ENCODE measurements at regions not wholly inside any gene's neighbourhood (a gene's known extent, or its start where the extent isn't known, plus 50 kb on each side); places are given as distances from the start of the nearest gene placed in this dataset.
A peak's percentile ranks its signal among the peaks of the same experiment; 100 is the strongest.

DNA sequence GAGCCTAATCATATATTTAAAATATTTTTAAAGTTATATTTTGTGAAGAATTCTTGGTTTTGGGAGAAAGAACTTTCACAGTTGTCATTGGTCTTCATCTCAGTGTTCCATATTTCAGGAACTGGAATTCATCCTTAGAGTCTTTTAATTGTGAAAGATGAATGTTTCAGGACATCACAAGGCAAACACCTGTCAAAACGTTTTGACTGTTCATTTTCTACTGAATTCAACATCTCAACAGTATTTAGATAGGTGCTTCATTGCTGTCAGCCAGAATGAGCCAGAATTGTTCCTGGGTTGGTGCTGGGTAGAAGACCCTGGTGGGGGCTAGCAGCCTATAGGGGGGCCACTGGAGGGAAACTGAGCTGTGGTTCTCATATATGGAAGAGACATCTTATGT is 255.1 kb upstream of the CXCR4 start:
- H3K4me1 ChIP-seq: peaks cover 4% of the 10 kb centered on the region

DNA sequence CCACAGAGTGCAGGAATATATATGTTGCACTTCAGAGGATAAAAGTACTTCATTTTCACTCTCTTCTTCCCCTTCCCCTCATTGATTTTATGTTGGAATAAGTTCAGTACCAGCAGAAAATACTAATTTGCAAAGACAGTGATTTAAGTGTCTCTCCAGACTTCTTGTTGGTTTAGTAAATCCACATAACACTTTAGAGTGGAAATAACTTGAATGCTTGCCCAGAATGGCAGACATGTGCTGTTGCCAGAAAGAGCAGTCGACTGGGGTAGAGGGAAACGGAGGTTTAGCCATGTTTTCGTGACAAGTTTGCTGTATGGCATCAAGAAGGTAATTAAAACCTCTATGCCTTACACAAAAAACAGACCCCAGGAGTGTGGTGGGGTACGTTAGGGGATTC is 246.0 kb upstream of the CXCR4 start:
- H3K27ac ChIP-seq: no peak overlapping the region
- H3K4me1 ChIP-seq: peaks cover 9% of the 10 kb centered on the region
- DNase-seq (no peak), ATAC-seq (peak; percentile 70)
- no peaks in the 10 kb centered on the region for H3K36me3 ChIP-seq
- intact Hi-C loops (cut with DNase I): no loop called here
- no peaks in the 10 kb centered on the region for H3K9me3 ChIP-seq
- H3K27me3 ChIP-seq: no peaks in the 10 kb centered on the region
- no peak overlapping the region for H3K4me3 ChIP-seq
- TF ChIP-seq, protein P1, sequence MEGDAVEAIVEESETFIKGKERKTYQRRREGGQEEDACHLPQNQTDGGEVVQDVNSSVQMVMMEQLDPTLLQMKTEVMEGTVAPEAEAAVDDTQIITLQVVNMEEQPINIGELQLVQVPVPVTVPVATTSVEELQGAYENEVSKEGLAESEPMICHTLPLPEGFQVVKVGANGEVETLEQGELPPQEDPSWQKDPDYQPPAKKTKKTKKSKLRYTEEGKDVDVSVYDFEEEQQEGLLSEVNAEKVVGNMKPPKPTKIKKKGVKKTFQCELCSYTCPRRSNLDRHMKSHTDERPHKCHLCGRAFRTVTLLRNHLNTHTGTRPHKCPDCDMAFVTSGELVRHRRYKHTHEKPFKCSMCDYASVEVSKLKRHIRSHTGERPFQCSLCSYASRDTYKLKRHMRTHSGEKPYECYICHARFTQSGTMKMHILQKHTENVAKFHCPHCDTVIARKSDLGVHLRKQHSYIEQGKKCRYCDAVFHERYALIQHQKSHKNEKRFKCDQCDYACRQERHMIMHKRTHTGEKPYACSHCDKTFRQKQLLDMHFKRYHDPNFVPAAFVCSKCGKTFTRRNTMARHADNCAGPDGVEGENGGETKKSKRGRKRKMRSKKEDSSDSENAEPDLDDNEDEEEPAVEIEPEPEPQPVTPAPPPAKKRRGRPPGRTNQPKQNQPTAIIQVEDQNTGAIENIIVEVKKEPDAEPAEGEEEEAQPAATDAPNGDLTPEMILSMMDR (IDR thresholded peaks at IDR 0.05): no peak

More for the DNA sequence above, 255.1 kb upstream of the CXCR4 start:
- Histone ChIP-seq H3K9me3 (no peaks in the 10 kb centered on the region), H3K36me3 (no peaks in the 10 kb centered on the region), H3K27me3 (no peaks in the 10 kb centered on the region), H3K4me3 (no peak overlapping the region), H3K27ac (no peak overlapping the region)
- ATAC-seq (no peak), DNase-seq (no peak)
- intact Hi-C loops (cut with DNase I): no loop called here
- TF ChIP-seq, protein P1 (IDR thresholded peaks at IDR 0.05): no peak

DNA sequence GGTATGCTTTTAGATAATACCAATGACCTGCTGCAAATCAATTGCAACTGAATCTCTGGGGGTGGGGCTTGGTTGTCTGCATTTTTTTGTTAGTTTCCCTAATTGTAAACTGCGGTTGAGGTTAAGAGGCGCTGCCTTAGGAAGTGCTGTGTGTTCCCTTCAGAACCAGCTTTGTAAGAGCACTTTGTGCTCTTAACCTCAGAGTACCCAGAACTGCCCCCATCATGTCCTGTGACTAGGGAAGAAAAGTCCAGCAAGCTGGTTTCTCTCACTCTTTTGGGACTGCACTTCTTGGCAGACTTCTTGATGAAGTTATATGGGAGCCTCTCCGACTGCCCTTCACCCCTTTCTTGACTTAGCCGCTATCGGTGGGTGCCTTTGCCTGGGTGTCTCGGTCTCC is 245.5 kb upstream of the CXCR4 start:
- intact Hi-C loops (cut with DNase I): no loop called here
- DNase-seq (no peak), ATAC-seq (peak; percentile 89)
- H3K36me3 ChIP-seq: no peaks in the 10 kb centered on the region
- no peak overlapping the region for H3K4me3 ChIP-seq
- H3K4me1 ChIP-seq: peaks cover 9% of the 10 kb centered on the region
- H3K9me3 ChIP-seq: no peaks in the 10 kb centered on the region
- TF ChIP-seq, protein P1 (IDR thresholded peaks at IDR 0.05): no peak
- H3K27ac ChIP-seq: no peak overlapping the region
- H3K27me3 ChIP-seq: no peaks in the 10 kb centered on the region

- DNase-seq: no peak
- peaks cover 9% of the 10 kb centered on the region for H3K4me1 ChIP-seq
- intact Hi-C loops (cut with DNase I): no loop called here
- no peaks in the 10 kb centered on the region for H3K27me3 ChIP-seq
- no peak for ATAC-seq
- TF ChIP-seq, protein P1 (IDR thresholded peaks at IDR 0.05): no peak
- H3K4me3 ChIP-seq: no peak overlapping the region
- H3K36me3 ChIP-seq: no peaks in the 10 kb centered on the region
- no peaks in the 10 kb centered on the region for H3K9me3 ChIP-seq
- H3K27ac ChIP-seq: no peak overlapping the region
Measured at GRCh38 chr2:136362676-136363390, 244.9 kb upstream of the CXCR4 start.

DNA sequence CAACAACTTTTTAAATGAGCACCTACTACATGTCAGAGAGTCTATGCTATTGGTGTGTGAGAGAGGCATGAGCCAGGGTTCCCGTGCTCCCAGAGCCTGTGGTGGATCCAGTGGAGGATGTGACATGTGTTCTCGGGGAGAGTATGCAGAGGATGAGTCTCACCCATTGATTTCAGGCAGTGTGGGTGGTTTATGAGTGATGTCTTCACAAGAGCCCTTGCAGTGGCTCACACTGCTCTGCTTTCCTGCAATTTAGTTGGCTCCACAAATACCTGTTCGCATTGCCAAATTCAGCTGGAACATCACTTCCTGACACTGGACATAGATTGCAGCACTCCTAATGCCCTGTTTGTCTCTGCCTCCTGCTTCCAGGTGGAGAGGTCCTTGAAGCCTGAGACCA is 243.6 kb upstream of the CXCR4 start:
- no peaks in the 10 kb centered on the region for H3K9me3 ChIP-seq
- H3K27ac ChIP-seq: no peak overlapping the region
- H3K4me1 ChIP-seq: peaks cover 9% of the 10 kb centered on the region
- DNase-seq (no peak), ATAC-seq (no peak)
- TF ChIP-seq, protein P1 (IDR thresholded peaks at IDR 0.05): no peak
- intact Hi-C loops (cut with DNase I): no loop called here
- no peaks in the 10 kb centered on the region for H3K27me3 ChIP-seq
- H3K36me3 ChIP-seq: no peaks in the 10 kb centered on the region
- no peak overlapping the region for H3K4me3 ChIP-seq

GRCh38 chr2:136360790-136361189 is 242.8 kb upstream of the CXCR4 start:
- Histone ChIP-seq H3K9me3 (no peaks in the 10 kb centered on the region), H3K27ac (no peak overlapping the region), H3K36me3 (no peaks in the 10 kb centered on the region), H3K27me3 (no peaks in the 10 kb centered on the region), H3K4me1 (peaks cover 9% of the 10 kb centered on the region), H3K4me3 (no peak overlapping the region)
- no peak for DNase-seq
- ATAC-seq: no peak
- intact Hi-C loops (cut with DNase I): no loop called here
- TF ChIP-seq, protein P1 (IDR thresholded peaks at IDR 0.05): no peak
